ENCODE measurements at regions not wholly inside any gene's neighbourhood (a gene's known extent, or its start where the extent isn't known, plus 50 kb on each side); places are given as distances from the start of the nearest gene placed in this dataset.

GRCh38 chr2:240326246-240326645 is 109.2 kb upstream of the GPC1 start:
- peaks cover 10% of the 10 kb centered on the region for H3K4me1 Mint-ChIP-seq (ENCODE audit: low read depth, unreplicated experiment)
- DNase-seq (ENCODE audit: low read depth), result peak; percentile 30
- no peaks in the 10 kb centered on the region for H3K36me3 Mint-ChIP-seq (ENCODE audit: low read depth, unreplicated experiment)
- H3K4me3 Mint-ChIP-seq (ENCODE audit: unreplicated experiment), result no peak overlapping the region
- Histone ChIP-seq H2AFZ (ENCODE audit: low read depth, low read length) (no peak overlapping the region), H3K4me2 (ENCODE audit: low read length) (peak overlapping the region; percentile 6), H3K4me3 (ENCODE audit: insufficient read depth, low read depth, low read length) (no peak overlapping the region), H3K9me3 (ENCODE audit: insufficient read depth, low read depth, low read length) (peaks cover 2% of the 10 kb centered on the region), H4K20me1 (ENCODE audit: insufficient read depth, low read length) (no peaks in the 10 kb centered on the region), H3K79me2 (ENCODE audit: insufficient read depth, low read length) (no peaks in the 10 kb centered on the region), H3K36me3 (ENCODE audit: insufficient read depth, low read length) (no peaks in the 10 kb centered on the region), H3K4me1 (ENCODE audit: insufficient read depth, low read length) (peaks cover 12% of the 10 kb centered on the region), H3K27me3 (ENCODE audit: insufficient read depth, low read length) (no peaks in the 10 kb centered on the region), H3K27ac (ENCODE audit: low read depth, low read length) (no peak overlapping the region), H3K9ac (ENCODE audit: low read length) (no peak overlapping the region)
- FAIRE-seq, result no peak
- peak overlapping the region; percentile 47 for H3K27ac Mint-ChIP-seq (ENCODE audit: unreplicated experiment)
- peaks cover 8% of the 10 kb centered on the region for H3K9me3 Mint-ChIP-seq (ENCODE audit: unreplicated experiment)
- TF ChIP-seq EZH2 (IDR thresholded peaks at IDR 0.05; ENCODE audit: insufficient read depth, low read length), result no peak
- no peak for TF ChIP-seq CTCF (IDR thresholded peaks at IDR 0.05; ENCODE audit: insufficient read depth, low read depth, low read length)
- H3K27me3 Mint-ChIP-seq (ENCODE audit: low read depth, unreplicated experiment), result peaks cover 29% of the 10 kb centered on the region

DNA sequence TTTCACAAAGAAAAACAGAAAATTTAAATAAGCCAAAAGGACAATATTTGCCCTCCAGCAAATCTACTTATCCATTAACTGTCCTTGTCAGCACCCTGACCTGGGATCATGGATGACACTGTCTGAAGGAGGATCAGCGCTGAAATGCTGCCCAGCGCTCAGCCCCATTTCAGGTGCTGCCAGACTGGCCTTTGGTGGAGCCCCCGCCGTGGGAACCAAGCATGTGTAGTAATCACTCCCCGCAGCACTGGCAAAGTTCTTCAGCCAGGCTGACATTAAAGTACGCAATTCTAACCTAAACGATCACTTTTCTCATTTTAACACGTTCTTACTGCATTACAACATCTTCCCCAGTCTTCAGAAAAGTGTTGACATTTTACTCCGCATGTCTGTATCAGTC is 108.6 kb upstream of the GPC1 start:
- TF ChIP-seq EZH2 (IDR thresholded peaks at IDR 0.05; ENCODE audit: insufficient read depth, low read length), result no peak
- Histone ChIP-seq H3K27ac (ENCODE audit: low read depth, low read length) (no peak overlapping the region), H3K27me3 (ENCODE audit: insufficient read depth, low read length) (no peaks in the 10 kb centered on the region), H3K4me3 (ENCODE audit: insufficient read depth, low read depth, low read length) (no peak overlapping the region), H3K4me1 (ENCODE audit: insufficient read depth, low read length) (peaks cover 11% of the 10 kb centered on the region), H4K20me1 (ENCODE audit: insufficient read depth, low read length) (no peaks in the 10 kb centered on the region), H3K4me2 (ENCODE audit: low read length) (no peak overlapping the region), H3K9ac (ENCODE audit: low read length) (no peak overlapping the region), H2AFZ (ENCODE audit: low read depth, low read length) (no peak overlapping the region), H3K36me3 (ENCODE audit: insufficient read depth, low read length) (no peaks in the 10 kb centered on the region), H3K9me3 (ENCODE audit: insufficient read depth, low read depth, low read length) (peaks cover 6% of the 10 kb centered on the region), H3K79me2 (ENCODE audit: insufficient read depth, low read length) (no peaks in the 10 kb centered on the region)
- FAIRE-seq, result no peak
- H3K4me1 Mint-ChIP-seq (ENCODE audit: low read depth, unreplicated experiment), result peaks cover 10% of the 10 kb centered on the region
- DNase-seq (ENCODE audit: low read depth), result no peak
- peaks cover 30% of the 10 kb centered on the region for H3K27me3 Mint-ChIP-seq (ENCODE audit: low read depth, unreplicated experiment)
- peaks cover 9% of the 10 kb centered on the region for H3K9me3 Mint-ChIP-seq (ENCODE audit: unreplicated experiment)
- H3K4me3 Mint-ChIP-seq (ENCODE audit: unreplicated experiment), result no peak overlapping the region
- H3K36me3 Mint-ChIP-seq (ENCODE audit: low read depth, unreplicated experiment), result no peaks in the 10 kb centered on the region
- H3K27ac Mint-ChIP-seq (ENCODE audit: unreplicated experiment), result no peak overlapping the region

- Mint-ChIP-seq H3K27me3 (ENCODE audit: low read depth, unreplicated experiment) (peaks cover 33% of the 10 kb centered on the region), H3K4me3 (ENCODE audit: unreplicated experiment) (no peak overlapping the region), H3K4me1 (ENCODE audit: low read depth, unreplicated experiment) (peaks cover 10% of the 10 kb centered on the region), H3K36me3 (ENCODE audit: low read depth, unreplicated experiment) (peaks cover 2% of the 10 kb centered on the region), H3K27ac (ENCODE audit: unreplicated experiment) (no peak overlapping the region), H3K9me3 (ENCODE audit: unreplicated experiment) (peaks cover 13% of the 10 kb centered on the region)
- no peak overlapping the region for H2AFZ ChIP-seq (ENCODE audit: low read depth, low read length)
- no peaks in the 10 kb centered on the region for H3K27me3 ChIP-seq (ENCODE audit: insufficient read depth, low read length)
- H3K9me3 ChIP-seq (ENCODE audit: insufficient read depth, low read depth, low read length), result peaks cover 8% of the 10 kb centered on the region
- no peak for DNase-seq (ENCODE audit: low read depth)
- no peak overlapping the region for H3K4me2 ChIP-seq (ENCODE audit: low read length)
- no peaks in the 10 kb centered on the region for H4K20me1 ChIP-seq (ENCODE audit: insufficient read depth, low read length)
- no peak for FAIRE-seq
- no peak overlapping the region for H3K9ac ChIP-seq (ENCODE audit: low read length)
- no peaks in the 10 kb centered on the region for H3K36me3 ChIP-seq (ENCODE audit: insufficient read depth, low read length)
- TF ChIP-seq EZH2 (IDR thresholded peaks at IDR 0.05; ENCODE audit: insufficient read depth, low read length), result no peak
- TF ChIP-seq CTCF (IDR thresholded peaks at IDR 0.05; ENCODE audit: insufficient read depth, low read depth, low read length), result no peak
- H3K4me1 ChIP-seq (ENCODE audit: insufficient read depth, low read length), result peaks cover 11% of the 10 kb centered on the region
- no peaks in the 10 kb centered on the region for H3K79me2 ChIP-seq (ENCODE audit: insufficient read depth, low read length)
- no peak overlapping the region for H3K27ac ChIP-seq (ENCODE audit: low read depth, low read length)
- no peak overlapping the region for H3K4me3 ChIP-seq (ENCODE audit: insufficient read depth, low read depth, low read length)
Observed at GRCh38 chr2:240327566-240327965, 107.9 kb upstream of the GPC1 start.

Data from astrocyte (in vitro differentiated cells and primary cell).